ENCODE measurements at regions not wholly inside any gene's neighbourhood (a gene's known extent, or its start where the extent isn't known, plus 50 kb on each side); places are given as distances from the start of the nearest gene placed in this dataset.

GRCh38 chr4:125011646-125012045 is 299.1 kb upstream of the ANKRD50 start (continued):
- no peak for TF ChIP-seq ASH2L (IDR thresholded peaks at IDR 0.05; ENCODE audit: low read length)
- TF ChIP-seq RNF2 (IDR thresholded peaks at IDR 0.05; ENCODE audit: borderline replicate concordance, low read depth, low read length, missing control alignments, poor library complexity, severe bottlenecking): no peak
- TF ChIP-seq EZH2 (IDR thresholded peaks at IDR 0.05; ENCODE audit: low read depth, low read length, severe bottlenecking): no peak

Measured in H1 (cell line).